ENCODE measurements at regions not wholly inside any gene's neighbourhood (a gene's known extent, or its start where the extent isn't known, plus 50 kb on each side); places are given as distances from the start of the nearest gene placed in this dataset.

GRCh38 chr14:84785996-84786395, 743.9 kb upstream of the FLRT2 start:
- no peak overlapping the region for H3K9ac ChIP-seq (ENCODE audit: insufficient read depth, low read length, poor library complexity, severe bottlenecking)
- Mint-ChIP-seq H3K4me1 (no peaks in the 10 kb centered on the region), H3K9me3 (peaks cover 0 to 17% (median 5%) of the 10 kb centered on the region in 7 donors), H3K36me3 (no peaks in the 10 kb centered on the region), H3K27ac (no peak overlapping the region), H3K27me3 (ENCODE audit: low read depth in 3 of 3) (no peaks in the 10 kb centered on the region), H3K4me3 (no peak overlapping the region)
- intact Hi-C loops (cut with micrococcal nuclease), result no loop called here
- no peak overlapping the region for H3K27ac ChIP-seq (ENCODE audit: low read depth in 1 of 2, low read length in 2 of 2)
- DNase-seq, result no peak
- H2AFZ ChIP-seq (ENCODE audit: insufficient read depth, low read depth, low read length, poor library complexity, severe bottlenecking), result no peak overlapping the region
- no peaks in the 10 kb centered on the region for H3K79me2 ChIP-seq (ENCODE audit: insufficient read depth, low read length)
- TF ChIP-seq CTCF (IDR thresholded peaks at IDR 0.05), result no peak
- H3K4me3 ChIP-seq (replicated peaks in 1 of 3; ENCODE audit: low read depth in 2 of 3, low read length in 3 of 3), result no peak overlapping the region
- H3K4me1 ChIP-seq (ENCODE audit: control insufficient read depth in 1 of 2, insufficient read depth in 2 of 2, low read length in 2 of 2), result no peaks in the 10 kb centered on the region
- no peaks in the 10 kb centered on the region for H3K27me3 ChIP-seq (ENCODE audit: control insufficient read depth in 2 of 2, insufficient read depth in 2 of 2, low read length in 2 of 2)
- no peaks in the 10 kb centered on the region for H4K20me1 ChIP-seq (ENCODE audit: insufficient read depth, low read length)
- no peak overlapping the region for H3K4me2 ChIP-seq (replicated peaks; ENCODE audit: extremely low read depth, low read length, poor library complexity, severe bottlenecking)
- no peaks in the 10 kb centered on the region for H3K36me3 ChIP-seq (replicated peaks in 1 of 2; ENCODE audit: control insufficient read depth in 1 of 2, insufficient read depth in 2 of 2, low read length in 2 of 2)
- peaks cover 0 to 6% of the 10 kb centered on the region in 2 donors for H3K9me3 ChIP-seq (replicated peaks in 1 of 2; ENCODE audit: control insufficient read depth in 1 of 2, insufficient read depth in 1 of 2, low read length in 2 of 2)

DNA sequence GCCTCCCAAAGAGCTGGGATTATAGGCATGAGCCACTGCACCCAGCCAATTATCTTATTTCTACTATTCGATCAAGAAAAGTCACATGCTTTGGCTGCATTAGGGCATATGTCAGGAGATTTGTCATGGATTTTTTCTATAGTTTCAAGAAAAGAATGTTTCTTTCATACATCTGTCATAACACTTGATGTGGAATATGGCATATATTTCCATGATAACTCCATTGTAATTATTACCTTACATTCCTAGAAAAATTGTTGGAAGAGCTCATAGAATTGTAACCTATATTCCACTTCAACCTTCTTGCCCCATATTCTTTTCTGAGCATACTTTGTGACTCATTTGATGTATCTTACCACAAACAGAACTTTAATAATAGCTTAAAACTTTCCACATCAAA, 740.9 kb upstream of the FLRT2 start:
- Mint-ChIP-seq H3K9me3 (peaks cover 0 to 26% (median 5%) of the 10 kb centered on the region in 7 donors), H3K4me1 (no peaks in the 10 kb centered on the region), H3K4me3 (no peak overlapping the region), H3K27me3 (ENCODE audit: low read depth in 3 of 3) (peaks cover 0 to 3% (median 1%) of the 10 kb centered on the region in 3 donors), H3K27ac (no peak overlapping the region), H3K36me3 (no peaks in the 10 kb centered on the region)
- Histone ChIP-seq H4K20me1 (ENCODE audit: insufficient read depth, low read length) (no peaks in the 10 kb centered on the region), H3K9ac (ENCODE audit: insufficient read depth, low read length, poor library complexity, severe bottlenecking) (no peak overlapping the region), H3K4me3 (replicated peaks in 1 of 3; ENCODE audit: low read depth in 2 of 3, low read length in 3 of 3) (no peak overlapping the region), H3K4me2 (replicated peaks; ENCODE audit: extremely low read depth, low read length, poor library complexity, severe bottlenecking) (no peak overlapping the region), H2AFZ (ENCODE audit: insufficient read depth, low read depth, low read length, poor library complexity, severe bottlenecking) (no peak overlapping the region), H3K4me1 (ENCODE audit: control insufficient read depth in 1 of 2, insufficient read depth in 2 of 2, low read length in 2 of 2) (no peaks in the 10 kb centered on the region), H3K27me3 (ENCODE audit: control insufficient read depth in 2 of 2, insufficient read depth in 2 of 2, low read length in 2 of 2) (no peaks in the 10 kb centered on the region), H3K9me3 (replicated peaks in 1 of 2; ENCODE audit: control insufficient read depth in 1 of 2, insufficient read depth in 1 of 2, low read length in 2 of 2) (peaks cover 1 to 6% of the 10 kb centered on the region in 2 donors), H3K79me2 (ENCODE audit: insufficient read depth, low read length) (no peaks in the 10 kb centered on the region), H3K36me3 (replicated peaks in 1 of 2; ENCODE audit: control insufficient read depth in 1 of 2, insufficient read depth in 2 of 2, low read length in 2 of 2) (no peaks in the 10 kb centered on the region), H3K27ac (ENCODE audit: low read depth in 1 of 2, low read length in 2 of 2) (no peak overlapping the region)
- intact Hi-C loops (cut with micrococcal nuclease), result no loop called here
- no CpG with 5 or more reads among the region's 1 CpG for WGBS (ENCODE audit: insufficient coverage)
- no peak for TF ChIP-seq CTCF (IDR thresholded peaks at IDR 0.05)
- no peak for DNase-seq

All from CD14-positive monocyte (primary cell).